Activated CD8-positive, alpha-beta T cell treated with anti-CD3 and anti-CD28 coated beads for 36 hours (primary cell): ENCODE measurements at regions not wholly inside any gene's neighbourhood (a gene's known extent, or its start where the extent isn't known, plus 50 kb on each side); places are given as distances from the start of the nearest gene placed in this dataset.
A peak's percentile ranks its signal among the peaks of the same experiment; 100 is the strongest.

ENCODE experiments used
- ATAC-seq: fragments of 200-7000 bp; cut with Tn5 transposase; one replicate; pipeline ENCODE4 v1.10.0; 2021; ENCODE audit warnings: mild to moderate bottlenecking, moderate library complexity
- CTCF ChIA-PET: fragments of 350-600 bp; sonication (Branson Sonifier 250); formaldehyde crosslinking; loops from one replicate; lab custom pipeline; 2021; ENCODE audit warnings: antibody characterized with exemption; lab: Charles Lee
- POLR2A ChIA-PET: fragments of 350-600 bp; sonication (Branson Sonifier 250); formaldehyde crosslinking; loops from one replicate; lab custom pipeline; 2021; ENCODE audit warnings: antibody characterized with exemption; lab: Charles Lee
- DNase-seq: peaks from one replicate; pipeline ENCODE4 v3.0.0-alpha.2; 2020
- H3K27ac Mint-ChIP-seq: one replicate; pipeline ENCODE4 v1.8.0; 2021; ENCODE audit warnings: mild to moderate bottlenecking, mixed read lengths
- H3K27me3 Mint-ChIP-seq: one replicate; pipeline ENCODE4 v1.8.0; 2021; ENCODE audit warnings: mixed read lengths
- H3K36me3 Mint-ChIP-seq: one replicate; pipeline ENCODE4 v1.8.0; 2021; ENCODE audit warnings: low read depth, mixed read lengths
- H3K4me1 Mint-ChIP-seq: one replicate; pipeline ENCODE4 v1.8.0; 2021; ENCODE audit warnings: low read depth, mixed read lengths
- H3K4me3 Mint-ChIP-seq: one replicate; pipeline ENCODE4 v1.8.0; 2021; ENCODE audit warnings: mild to moderate bottlenecking, moderate library complexity, mixed read lengths
- H3K9me3 Mint-ChIP-seq: one replicate; pipeline ENCODE4 v1.8.0; 2021; ENCODE audit warnings: mixed read lengths
- intact Hi-C: fragments of 100-400 bp; cut with micrococcal nuclease; formaldehyde crosslinking; loops from one replicate; pipeline ENCODE4 v1.10.0; 2022
- TF ChIP-seq, protein P1 (sequence below): fragments of 200-600 bp; IDR thresholded peaks from one replicate; pipeline ENCODE4 v1.8.0; 2022; ENCODE audit warnings: antibody characterized with exemption, mild to moderate bottlenecking

DNA sequence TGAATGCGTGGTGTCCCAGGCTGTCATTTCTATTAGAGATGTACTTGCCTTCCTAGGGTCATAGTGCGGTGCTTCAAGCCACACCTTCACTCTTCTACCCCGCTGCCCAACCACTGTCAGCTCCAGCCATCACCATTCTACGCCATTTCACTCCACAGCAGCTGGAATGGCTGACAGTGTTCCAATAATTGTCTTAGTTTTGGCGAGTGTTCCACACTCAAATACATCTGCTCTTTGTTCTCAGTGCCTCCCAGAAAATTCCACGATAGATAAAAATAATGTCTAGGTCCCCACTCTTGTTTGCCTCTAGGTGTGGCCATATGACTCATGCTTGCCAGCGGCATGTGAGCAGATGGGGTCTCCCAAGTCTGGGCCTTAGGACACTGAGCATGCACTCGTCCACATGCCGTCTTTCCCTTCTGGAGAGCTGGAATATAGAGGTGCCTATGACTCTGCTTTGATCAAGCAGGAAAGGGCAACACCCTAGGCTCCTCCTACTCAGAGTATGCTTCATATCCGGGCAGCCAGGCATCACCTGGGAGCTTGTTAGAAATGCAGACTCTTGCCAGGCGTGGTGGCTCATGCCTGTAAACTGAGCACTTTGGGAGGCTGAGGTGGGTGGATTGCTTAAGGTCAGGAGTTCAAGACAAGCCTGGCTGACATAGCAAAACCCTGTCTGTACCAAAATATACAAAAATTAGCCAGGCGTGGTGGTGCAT, 163.0 kb downstream of the BRMS1L start:
- ATAC-seq: no peak
- Mint-ChIP-seq H3K27me3 (no peaks in the 10 kb centered on the region), H3K27ac (no peak overlapping the region), H3K36me3 (no peaks in the 10 kb centered on the region), H3K4me3 (no peak overlapping the region), H3K9me3 (no peaks in the 10 kb centered on the region), H3K4me1 (peaks cover 8% of the 10 kb centered on the region)
- CTCF ChIA-PET: interaction anchor here (1.3 kb wide), 1 partner anchor 24 kb away, joined by 5 read pairs; no protein-coding TSS in a partner anchor
- DNase-seq: no peak
- POLR2A ChIA-PET: no interaction called here
- intact Hi-C loops: no loop called here
- TF ChIP-seq, protein P1, sequence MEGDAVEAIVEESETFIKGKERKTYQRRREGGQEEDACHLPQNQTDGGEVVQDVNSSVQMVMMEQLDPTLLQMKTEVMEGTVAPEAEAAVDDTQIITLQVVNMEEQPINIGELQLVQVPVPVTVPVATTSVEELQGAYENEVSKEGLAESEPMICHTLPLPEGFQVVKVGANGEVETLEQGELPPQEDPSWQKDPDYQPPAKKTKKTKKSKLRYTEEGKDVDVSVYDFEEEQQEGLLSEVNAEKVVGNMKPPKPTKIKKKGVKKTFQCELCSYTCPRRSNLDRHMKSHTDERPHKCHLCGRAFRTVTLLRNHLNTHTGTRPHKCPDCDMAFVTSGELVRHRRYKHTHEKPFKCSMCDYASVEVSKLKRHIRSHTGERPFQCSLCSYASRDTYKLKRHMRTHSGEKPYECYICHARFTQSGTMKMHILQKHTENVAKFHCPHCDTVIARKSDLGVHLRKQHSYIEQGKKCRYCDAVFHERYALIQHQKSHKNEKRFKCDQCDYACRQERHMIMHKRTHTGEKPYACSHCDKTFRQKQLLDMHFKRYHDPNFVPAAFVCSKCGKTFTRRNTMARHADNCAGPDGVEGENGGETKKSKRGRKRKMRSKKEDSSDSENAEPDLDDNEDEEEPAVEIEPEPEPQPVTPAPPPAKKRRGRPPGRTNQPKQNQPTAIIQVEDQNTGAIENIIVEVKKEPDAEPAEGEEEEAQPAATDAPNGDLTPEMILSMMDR: no peak

DNA sequence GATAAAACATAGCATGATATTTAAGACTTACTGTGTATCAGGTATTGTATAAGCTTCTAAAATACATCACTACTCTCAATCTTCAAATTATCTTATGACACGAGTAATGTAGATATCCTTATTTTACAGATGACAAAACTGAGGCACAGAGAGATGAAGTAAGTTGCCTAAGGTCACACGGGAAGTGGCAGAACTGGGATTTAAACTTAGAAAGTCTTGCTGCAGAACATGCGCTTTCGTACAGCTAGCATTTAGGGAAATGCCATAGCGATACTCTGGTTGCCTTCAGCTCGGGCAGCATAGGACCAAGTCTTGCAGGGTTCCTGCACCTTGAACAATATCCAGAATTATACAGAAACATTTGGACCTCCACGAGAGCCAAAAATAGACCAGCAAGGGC, 162.4 kb downstream of the BRMS1L start:
- DNase-seq (no peak), ATAC-seq (no peak)
- Mint-ChIP-seq H3K9me3 (no peaks in the 10 kb centered on the region), H3K4me1 (peaks cover 8% of the 10 kb centered on the region), H3K4me3 (no peak overlapping the region), H3K36me3 (no peaks in the 10 kb centered on the region), H3K27me3 (no peaks in the 10 kb centered on the region), H3K27ac (no peak overlapping the region)
- POLR2A ChIA-PET: no interaction called here
- intact Hi-C loops: no loop called here
- CTCF ChIA-PET: interaction anchor here (1.3 kb wide), 1 partner anchor 23 kb away, joined by 5 read pairs; no protein-coding TSS in a partner anchor
- TF ChIP-seq, protein P1: no peak

DNA sequence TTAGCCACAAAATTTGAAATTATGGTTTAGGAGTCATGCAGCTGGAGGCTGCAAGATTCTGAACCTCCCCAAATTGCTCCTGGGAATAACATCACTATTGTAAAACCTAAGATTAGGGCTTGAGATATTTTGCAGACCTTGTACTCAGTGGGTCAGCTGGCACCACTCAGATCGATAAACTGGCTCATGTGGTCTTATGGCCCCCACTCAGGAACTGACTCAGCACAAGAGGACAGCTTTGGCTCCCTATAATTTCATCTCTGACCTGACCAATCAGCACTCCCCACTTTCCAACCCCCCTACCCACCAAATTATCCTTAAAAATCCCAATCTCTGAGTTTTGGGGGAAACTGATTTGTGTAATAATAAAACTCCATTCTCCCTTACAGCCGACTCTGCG, 161.6 kb downstream of the BRMS1L start:
- intact Hi-C loops: no loop called here
- CTCF ChIA-PET: interaction anchor here (1.3 kb wide), 1 partner anchor 22 kb away, joined by 5 read pairs; no protein-coding TSS in a partner anchor

DNA sequence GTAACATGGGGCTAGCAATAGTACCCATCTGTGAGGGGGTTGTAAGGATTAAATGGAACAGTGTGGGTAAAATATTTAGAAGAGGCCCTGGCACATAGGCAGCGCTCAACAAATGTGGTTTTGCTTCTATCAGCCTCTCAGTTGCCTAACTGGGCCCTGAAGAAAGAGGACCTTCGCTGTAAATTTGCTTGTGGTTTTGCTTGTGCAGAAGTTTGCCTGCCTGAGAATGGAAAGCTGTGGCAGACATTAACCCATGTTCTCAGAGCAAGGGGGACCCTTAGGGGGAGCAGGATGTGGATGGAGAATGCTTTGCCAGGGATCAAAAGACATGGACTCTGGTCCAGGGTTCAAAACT, 160.1 kb downstream of the BRMS1L start:
- no peak for DNase-seq
- H3K4me3 Mint-ChIP-seq: no peak overlapping the region
- no peaks in the 10 kb centered on the region for H3K9me3 Mint-ChIP-seq
- no peak overlapping the region for H3K27ac Mint-ChIP-seq
- TF ChIP-seq, protein P1: no peak
- no peak for ATAC-seq
- peaks cover 8% of the 10 kb centered on the region for H3K4me1 Mint-ChIP-seq
- CTCF ChIA-PET: no interaction called here
- intact Hi-C loops: no loop called here
- H3K36me3 Mint-ChIP-seq: no peaks in the 10 kb centered on the region
- no peaks in the 10 kb centered on the region for H3K27me3 Mint-ChIP-seq
- POLR2A ChIA-PET: no interaction called here

More for the DNA sequence above, 161.6 kb downstream of the BRMS1L start:
- H3K27me3 Mint-ChIP-seq: no peaks in the 10 kb centered on the region
- no peak overlapping the region for H3K27ac Mint-ChIP-seq
- H3K4me3 Mint-ChIP-seq: no peak overlapping the region
- H3K36me3 Mint-ChIP-seq: no peaks in the 10 kb centered on the region
- no peaks in the 10 kb centered on the region for H3K9me3 Mint-ChIP-seq
- DNase-seq: no peak
- TF ChIP-seq, protein P1: no peak
- peaks cover 8% of the 10 kb centered on the region for H3K4me1 Mint-ChIP-seq
- ATAC-seq: no peak
- POLR2A ChIA-PET: no interaction called here

DNA sequence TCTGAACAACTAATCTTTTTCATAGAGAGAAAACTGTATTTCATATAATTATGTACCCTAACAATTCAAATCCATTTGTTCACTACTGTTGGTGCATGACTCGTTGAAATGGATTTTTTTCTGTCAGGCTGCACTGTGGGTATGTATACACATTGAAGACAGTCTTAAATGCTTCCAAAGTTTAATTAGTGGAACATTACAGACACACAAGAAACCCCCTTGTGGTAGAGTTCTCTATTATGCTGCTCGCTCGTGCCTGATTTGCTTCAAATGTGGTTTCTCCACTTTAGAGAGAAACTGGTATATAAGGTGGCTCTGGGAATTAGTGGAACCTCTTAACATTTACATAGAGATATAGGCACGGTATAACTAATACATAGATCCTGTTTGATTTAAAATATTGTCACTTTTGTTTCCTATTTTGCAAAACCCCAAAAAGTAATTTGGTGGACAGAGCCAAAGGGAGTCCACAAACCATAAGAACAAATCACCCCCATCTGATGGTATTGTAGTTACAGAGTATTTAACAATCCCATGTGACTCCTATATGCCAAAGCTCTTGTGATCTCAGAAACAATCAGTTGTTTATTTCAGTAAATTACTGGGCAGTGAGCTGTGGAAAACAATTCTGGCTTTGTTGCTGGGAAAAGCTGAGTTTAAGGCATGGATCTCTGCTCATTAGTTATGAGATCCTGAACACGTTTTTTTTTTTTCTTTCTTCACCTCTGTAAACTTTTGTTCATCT, 159.5 kb downstream of the BRMS1L start:
- intact Hi-C loops: no loop called here
- no peak overlapping the region for H3K27ac Mint-ChIP-seq
- peak; percentile 53 for ATAC-seq
- TF ChIP-seq, protein P1: no peak
- no peaks in the 10 kb centered on the region for H3K27me3 Mint-ChIP-seq
- no peaks in the 10 kb centered on the region for H3K36me3 Mint-ChIP-seq
- H3K4me1 Mint-ChIP-seq: peaks cover 8% of the 10 kb centered on the region
- H3K9me3 Mint-ChIP-seq: no peaks in the 10 kb centered on the region
- CTCF ChIA-PET: interaction anchor here (1.0 to 1.3 kb wide), 2 partner anchors 94 to 106 kb away, joined by 3 to 4 read pairs; no protein-coding TSS in a partner anchor
- peak; percentile 4 for DNase-seq
- H3K4me3 Mint-ChIP-seq: no peak overlapping the region
- POLR2A ChIA-PET: no interaction called here
